WTC11 (cell line): ENCODE measurements at regions not wholly inside any gene's neighbourhood (a gene's known extent, or its start where the extent isn't known, plus 50 kb on each side); places are given as distances from the start of the nearest gene placed in this dataset.

Experiments used
- ATAC-seq: fragments of 200-7000 bp; cut with Tn5 transposase; 2 replicates; pipeline ENCODE4 v1.10.0; 2021; ENCODE audit warnings: mild to moderate bottlenecking, moderate library complexity
- CTCF ChIA-PET: fragments of 300-600 bp; sonication (Branson Sonifier 250); formaldehyde crosslinking; loops from one replicate; lab custom pipeline; 2021; ENCODE audit warnings: antibody characterized with exemption; lab: Charles Lee
- POLR2A ChIA-PET: fragments of 350-600 bp; sonication (Branson Sonifier 250); formaldehyde crosslinking; loops from one replicate; lab custom pipeline; 2021; ENCODE audit warnings: antibody characterized with exemption; lab: Charles Lee
- DNase-seq: peaks from one replicate; pipeline ENCODE4 v3.0.0; 2021; ENCODE audit warnings: low spot score
- H3K27ac Mint-ChIP-seq: 2 replicates; pipeline ENCODE4 v1.8.0; 2021; ENCODE audit warnings: mixed read lengths
- H3K27me3 Mint-ChIP-seq: 2 replicates; pipeline ENCODE4 v1.8.0; 2021; ENCODE audit warnings: low read depth, mild to moderate bottlenecking, moderate library complexity, mixed read lengths
- H3K36me3 Mint-ChIP-seq: 2 replicates; pipeline ENCODE4 v1.8.0; 2021; ENCODE audit warnings: mixed read lengths
- H3K4me1 Mint-ChIP-seq: 2 replicates; pipeline ENCODE4 v1.8.0; 2022; ENCODE audit warnings: mixed read lengths
- H3K4me3 Mint-ChIP-seq: 2 replicates; pipeline ENCODE4 v1.8.0; 2021; ENCODE audit warnings: mild to moderate bottlenecking, moderate library complexity, mixed read lengths
- H3K9me3 Mint-ChIP-seq: 2 replicates; pipeline ENCODE4 v1.8.0; 2021; ENCODE audit warnings: mixed read lengths
- AR ChIP-seq: fragments of 250-450 bp; sonication (Bioruptor Pico); IDR thresholded peaks from 2 replicates; pipeline ENCODE4 v1.9.0; 2021; ENCODE audit warnings: mild to moderate bottlenecking
- ETV6 ChIP-seq: sonication (generic); formaldehyde crosslinking; IDR thresholded peaks from 2 replicates; pipeline ENCODE4 v1.8.1; 2022; ENCODE audit warnings: mild to moderate bottlenecking, missing genetic modification reagents
- FOXK1 ChIP-seq: sonication (generic); formaldehyde crosslinking; IDR thresholded peaks from 2 replicates; pipeline ENCODE4 v1.8.0; 2022; ENCODE audit warnings: mild to moderate bottlenecking, moderate library complexity, missing genetic modification reagents
- IRF2 ChIP-seq: sonication (generic); formaldehyde crosslinking; IDR thresholded peaks from 2 replicates; pipeline ENCODE4 v1.8.0; 2022; ENCODE audit warnings: low read depth, missing genetic modification reagents, borderline replicate concordance
- MYBL2 ChIP-seq: sonication (generic); formaldehyde crosslinking; IDR thresholded peaks from 2 replicates; pipeline ENCODE4 v1.8.1; 2023; ENCODE audit warnings: mild to moderate bottlenecking, moderate library complexity, missing genetic modification reagents
- NR2C2 ChIP-seq: sonication (generic); formaldehyde crosslinking; IDR thresholded peaks from 2 replicates; pipeline ENCODE4 v1.8.0; 2022; ENCODE audit warnings: mild to moderate bottlenecking, missing genetic modification reagents
- OVOL2 ChIP-seq: fragments of 250-450 bp; sonication (Bioruptor Pico); IDR thresholded peaks from 2 replicates; pipeline ENCODE4 v1.9.0; 2021; ENCODE audit warnings: mild to moderate bottlenecking, borderline replicate concordance
- PREB ChIP-seq: sonication (generic); formaldehyde crosslinking; IDR thresholded peaks from 2 replicates; pipeline ENCODE4 v1.8.1; 2022; ENCODE audit warnings: mild to moderate bottlenecking, missing genetic modification reagents, moderate library complexity, borderline replicate concordance
- TEAD4 ChIP-seq: sonication (generic); formaldehyde crosslinking; IDR thresholded peaks from 2 replicates; pipeline ENCODE4 v1.8.0; 2022; ENCODE audit warnings: mild to moderate bottlenecking, missing genetic modification reagents
- USF2 ChIP-seq: sonication (generic); formaldehyde crosslinking; IDR thresholded peaks from 2 replicates; pipeline ENCODE4 v1.8.1; 2023; ENCODE audit warnings: mild to moderate bottlenecking, missing genetic modification reagents, moderate library complexity
- ZNF138 ChIP-seq: sonication (generic); formaldehyde crosslinking; conservative IDR thresholded peaks from 2 replicates; pipeline ENCODE4 v1.8.1; 2022; ENCODE audit warnings: mild to moderate bottlenecking, moderate library complexity, missing genetic modification reagents
- ZNF396 ChIP-seq: fragments of 250-450 bp; sonication (Bioruptor Pico); IDR thresholded peaks from 2 replicates; pipeline ENCODE4 v1.8.0; 2021; ENCODE audit warnings: mild to moderate bottlenecking, moderate library complexity, borderline replicate concordance
- TF ChIP-seq, protein P1 (sequence below): sonication (generic); formaldehyde crosslinking; conservative IDR thresholded peaks from 2 replicates; pipeline ENCODE4 v1.8.1; 2023; ENCODE audit warnings: mild to moderate bottlenecking, low read depth, missing genetic modification reagents, moderate library complexity
- TF ChIP-seq, protein P2 (sequence below): fragments of 250-450 bp; sonication (Bioruptor Pico); IDR thresholded peaks from 2 replicates; pipeline ENCODE4 v1.9.0; 2021; ENCODE audit warnings: mild to moderate bottlenecking
- TF ChIP-seq, protein P3 (sequence below): sonication (generic); formaldehyde crosslinking; IDR thresholded peaks from 2 replicates; pipeline ENCODE4 v1.8.1; 2023; ENCODE audit warnings: mild to moderate bottlenecking, missing genetic modification reagents

GRCh38 chr2:134144081-134144596, 109.7 kb upstream of the MGAT5 start:
- Mint-ChIP-seq H3K27ac (no peak overlapping the region), H3K36me3 (no peaks in the 10 kb centered on the region), H3K4me1 (peaks cover 81% of the 10 kb centered on the region), H3K4me3 (no peak overlapping the region), H3K27me3 (no peaks in the 10 kb centered on the region), H3K9me3 (no peaks in the 10 kb centered on the region)
- no peak for ATAC-seq
- no peak for DNase-seq
- CTCF ChIA-PET = no interaction called here
- TF ChIP-seq, protein P1, sequence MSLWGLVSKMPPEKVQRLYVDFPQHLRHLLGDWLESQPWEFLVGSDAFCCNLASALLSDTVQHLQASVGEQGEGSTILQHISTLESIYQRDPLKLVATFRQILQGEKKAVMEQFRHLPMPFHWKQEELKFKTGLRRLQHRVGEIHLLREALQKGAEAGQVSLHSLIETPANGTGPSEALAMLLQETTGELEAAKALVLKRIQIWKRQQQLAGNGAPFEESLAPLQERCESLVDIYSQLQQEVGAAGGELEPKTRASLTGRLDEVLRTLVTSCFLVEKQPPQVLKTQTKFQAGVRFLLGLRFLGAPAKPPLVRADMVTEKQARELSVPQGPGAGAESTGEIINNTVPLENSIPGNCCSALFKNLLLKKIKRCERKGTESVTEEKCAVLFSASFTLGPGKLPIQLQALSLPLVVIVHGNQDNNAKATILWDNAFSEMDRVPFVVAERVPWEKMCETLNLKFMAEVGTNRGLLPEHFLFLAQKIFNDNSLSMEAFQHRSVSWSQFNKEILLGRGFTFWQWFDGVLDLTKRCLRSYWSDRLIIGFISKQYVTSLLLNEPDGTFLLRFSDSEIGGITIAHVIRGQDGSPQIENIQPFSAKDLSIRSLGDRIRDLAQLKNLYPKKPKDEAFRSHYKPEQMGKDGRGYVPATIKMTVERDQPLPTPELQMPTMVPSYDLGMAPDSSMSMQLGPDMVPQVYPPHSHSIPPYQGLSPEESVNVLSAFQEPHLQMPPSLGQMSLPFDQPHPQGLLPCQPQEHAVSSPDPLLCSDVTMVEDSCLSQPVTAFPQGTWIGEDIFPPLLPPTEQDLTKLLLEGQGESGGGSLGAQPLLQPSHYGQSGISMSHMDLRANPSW (CRISPR knock-in tag) = no peak
- TF ChIP-seq AR (CRISPR knock-in tag) (no peak), OVOL2 (CRISPR knock-in tag) (no peak), ZNF396 (no peak), IRF2 (CRISPR knock-in tag) (no peak), ZNF138 (CRISPR knock-in tag) (no peak), NR2C2 (CRISPR knock-in tag) (no peak), FOXK1 (CRISPR knock-in tag) (no peak), USF2 (CRISPR knock-in tag) (no peak), PREB (no peak), TEAD4 (no peak)
- TF ChIP-seq, protein P2, sequence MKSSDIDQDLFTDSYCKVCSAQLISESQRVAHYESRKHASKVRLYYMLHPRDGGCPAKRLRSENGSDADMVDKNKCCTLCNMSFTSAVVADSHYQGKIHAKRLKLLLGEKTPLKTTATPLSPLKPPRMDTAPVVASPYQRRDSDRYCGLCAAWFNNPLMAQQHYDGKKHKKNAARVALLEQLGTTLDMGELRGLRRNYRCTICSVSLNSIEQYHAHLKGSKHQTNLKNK (CRISPR knock-in tag) = no peak
- TF ChIP-seq, protein P3, sequence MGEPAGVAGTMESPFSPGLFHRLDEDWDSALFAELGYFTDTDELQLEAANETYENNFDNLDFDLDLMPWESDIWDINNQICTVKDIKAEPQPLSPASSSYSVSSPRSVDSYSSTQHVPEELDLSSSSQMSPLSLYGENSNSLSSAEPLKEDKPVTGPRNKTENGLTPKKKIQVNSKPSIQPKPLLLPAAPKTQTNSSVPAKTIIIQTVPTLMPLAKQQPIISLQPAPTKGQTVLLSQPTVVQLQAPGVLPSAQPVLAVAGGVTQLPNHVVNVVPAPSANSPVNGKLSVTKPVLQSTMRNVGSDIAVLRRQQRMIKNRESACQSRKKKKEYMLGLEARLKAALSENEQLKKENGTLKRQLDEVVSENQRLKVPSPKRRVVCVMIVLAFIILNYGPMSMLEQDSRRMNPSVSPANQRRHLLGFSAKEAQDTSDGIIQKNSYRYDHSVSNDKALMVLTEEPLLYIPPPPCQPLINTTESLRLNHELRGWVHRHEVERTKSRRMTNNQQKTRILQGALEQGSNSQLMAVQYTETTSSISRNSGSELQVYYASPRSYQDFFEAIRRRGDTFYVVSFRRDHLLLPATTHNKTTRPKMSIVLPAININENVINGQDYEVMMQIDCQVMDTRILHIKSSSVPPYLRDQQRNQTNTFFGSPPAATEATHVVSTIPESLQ (CRISPR knock-in tag) = no peak
- POLR2A ChIA-PET = no interaction called here

DNA sequence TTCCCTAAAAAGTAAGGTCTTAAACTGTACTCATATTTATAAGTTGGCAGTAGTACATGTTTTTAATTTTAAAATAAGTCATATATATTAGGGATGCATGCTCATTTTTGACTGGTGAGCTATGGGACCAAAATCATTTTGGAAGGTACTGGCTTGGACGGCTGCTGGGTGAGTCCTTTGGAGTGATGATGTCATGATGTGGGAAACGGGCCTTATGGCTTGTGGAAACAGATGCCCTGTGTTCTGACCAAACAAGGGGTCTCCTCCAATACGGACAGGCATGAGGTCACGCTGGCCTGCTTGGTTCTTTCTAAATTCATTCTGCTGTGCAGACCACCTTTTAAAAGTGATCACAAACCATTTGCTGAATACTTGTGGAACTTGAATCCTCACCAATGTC, 109.2 kb upstream of the MGAT5 start:
- POLR2A ChIA-PET = no interaction called here
- no peak overlapping the region for H3K27ac Mint-ChIP-seq
- H3K4me1 Mint-ChIP-seq = peaks cover 82% of the 10 kb centered on the region
- DNase-seq (no peak), ATAC-seq (no peak)
- TF ChIP-seq ETV6 (CRISPR knock-in tag) = no peak
- no peak for TF ChIP-seq MYBL2
- no peaks in the 10 kb centered on the region for H3K36me3 Mint-ChIP-seq
- H3K4me3 Mint-ChIP-seq = no peak overlapping the region
- no peaks in the 10 kb centered on the region for H3K27me3 Mint-ChIP-seq
- CTCF ChIA-PET = no interaction called here
- no peaks in the 10 kb centered on the region for H3K9me3 Mint-ChIP-seq
